Ovary (tissue), 3 donors: ENCODE measurements at regions not wholly inside any gene's neighbourhood (a gene's known extent, or its start where the extent isn't known, plus 50 kb on each side); places are given as distances from the start of the nearest gene placed in this dataset.

ENCODE experiments used
- EP300 ChIP-seq: sonication (generic); formaldehyde crosslinking; IDR thresholded peaks from one replicate; pipeline ENCODE4 v1.6.1; 2017; ENCODE audit warnings: antibody characterized with exemption
- POLR2A ChIP-seq: fragments of 450-650 bp; IDR thresholded peaks from one replicate; pipeline ENCODE4 v1.6.1; 2017; ENCODE audit warnings: antibody characterized with exemption, mild to moderate bottlenecking, moderate library complexity
- TF ChIP-seq, protein P1 (sequence below), 3 donors: fragments of 450-650 bp in 2 of 3; fragments of 200-600 bp in 1 of 3; IDR thresholded peaks; one replicate each; pipeline versions ENCODE4 v1.5.1 to v1.8.0; 2016 to 2022; ENCODE audit warnings: antibody characterized with exemption in 3 of 3, mild to moderate bottlenecking in 1 of 3
- donor health status: DM: no; HTN: no; CAD: no.

DNA sequence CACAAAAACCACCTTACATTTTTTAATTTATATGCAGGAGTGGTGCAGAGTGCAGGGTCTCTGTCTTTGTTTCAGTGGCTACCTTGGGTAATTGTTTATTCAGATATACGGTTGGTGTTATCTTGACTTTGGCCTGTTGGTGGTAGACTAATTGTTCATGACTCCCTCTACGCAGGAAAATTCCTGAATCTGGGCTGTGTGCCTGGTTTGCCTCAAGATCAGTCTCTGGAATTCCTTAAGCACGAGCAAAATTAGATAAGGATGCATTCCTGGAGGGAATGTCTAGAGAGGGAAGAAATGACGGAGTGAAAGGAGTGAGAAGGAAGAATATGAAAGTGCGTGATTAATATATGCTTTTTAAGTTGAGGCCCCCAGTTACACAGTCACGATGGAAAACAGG is 576.9 kb upstream of the PCDH10 start:
- TF ChIP-seq, protein P1, sequence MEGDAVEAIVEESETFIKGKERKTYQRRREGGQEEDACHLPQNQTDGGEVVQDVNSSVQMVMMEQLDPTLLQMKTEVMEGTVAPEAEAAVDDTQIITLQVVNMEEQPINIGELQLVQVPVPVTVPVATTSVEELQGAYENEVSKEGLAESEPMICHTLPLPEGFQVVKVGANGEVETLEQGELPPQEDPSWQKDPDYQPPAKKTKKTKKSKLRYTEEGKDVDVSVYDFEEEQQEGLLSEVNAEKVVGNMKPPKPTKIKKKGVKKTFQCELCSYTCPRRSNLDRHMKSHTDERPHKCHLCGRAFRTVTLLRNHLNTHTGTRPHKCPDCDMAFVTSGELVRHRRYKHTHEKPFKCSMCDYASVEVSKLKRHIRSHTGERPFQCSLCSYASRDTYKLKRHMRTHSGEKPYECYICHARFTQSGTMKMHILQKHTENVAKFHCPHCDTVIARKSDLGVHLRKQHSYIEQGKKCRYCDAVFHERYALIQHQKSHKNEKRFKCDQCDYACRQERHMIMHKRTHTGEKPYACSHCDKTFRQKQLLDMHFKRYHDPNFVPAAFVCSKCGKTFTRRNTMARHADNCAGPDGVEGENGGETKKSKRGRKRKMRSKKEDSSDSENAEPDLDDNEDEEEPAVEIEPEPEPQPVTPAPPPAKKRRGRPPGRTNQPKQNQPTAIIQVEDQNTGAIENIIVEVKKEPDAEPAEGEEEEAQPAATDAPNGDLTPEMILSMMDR (IDR thresholded peaks at IDR 0.05): no peak
- TF ChIP-seq EP300 (no peak), POLR2A (no peak)
